Esophagus muscularis mucosa (tissue), 4 donors: ENCODE measurements at regions not wholly inside any gene's neighbourhood (a gene's known extent, or its start where the extent isn't known, plus 50 kb on each side); places are given as distances from the start of the nearest gene placed in this dataset.

Source experiments
- DNase-seq: peaks from one replicate; pipeline ENCODE4 v3.0.0-alpha.2; 2017; ENCODE audit errors: extremely low spot score
- H3K27ac ChIP-seq, 4 donors: fragments of 200-600 bp; sonication (generic); replicated peaks in 1 of 4; 1 replicate in 3 of 4; 2 replicates in 1 of 4; pipeline ENCODE4 v1.5.1; 2016 to 2019; ENCODE audit warnings: mild to moderate bottlenecking in 1 of 4
- H3K27me3 ChIP-seq, 4 donors: fragments of 200-600 bp; sonication (generic); one replicate each; pipeline versions ENCODE4 v1.5.1 to v1.6.0; 2016 to 2019
- H3K36me3 ChIP-seq, 4 donors: fragments of 200-600 bp; sonication (generic); one replicate each; pipeline ENCODE4 v1.5.1; 2016 to 2019
- H3K4me1 ChIP-seq, 4 donors: fragments of 200-600 bp; sonication (generic); one replicate each; pipeline ENCODE4 v1.5.1; 2016 to 2019
- H3K4me3 ChIP-seq, 4 donors: fragments of 200-600 bp; sonication (generic); 1 replicate in 2 of 4; 2 replicates in 2 of 4; pipeline ENCODE4 v1.5.1; 2016 to 2019; ENCODE audit warnings: mild to moderate bottlenecking in 4 of 4, moderate library complexity in 1 of 4
- H3K9me3 ChIP-seq, 4 donors: fragments of 200-600 bp; sonication (generic); 1 replicate in 3 of 4; 2 replicates in 1 of 4; pipeline ENCODE4 v1.5.1; 2016 to 2019
- EP300 ChIP-seq: sonication (generic); formaldehyde crosslinking; IDR thresholded peaks from one replicate; pipeline ENCODE4 v1.6.1; 2017; ENCODE audit warnings: antibody characterized with exemption
- POLR2A ChIP-seq: fragments of 450-650 bp; IDR thresholded peaks from one replicate; pipeline ENCODE4 v1.6.1; 2017; ENCODE audit warnings: antibody characterized with exemption, moderate library complexity, mild to moderate bottlenecking, low read depth
- POLR2AphosphoS5 ChIP-seq, 2 donors: sonication (generic); formaldehyde crosslinking; IDR thresholded peaks; one replicate each; pipeline ENCODE4 v1.6.1; 2017; ENCODE audit warnings: antibody characterized with exemption in 2 of 2
- WGBS: methylation state at CpG from one replicate; pipeline ENCODE4 v1.1.5; 2018; 5-methylcytosine and 5-hydroxymethylcytosine counted together
- intact Hi-C: fragments of 100-400 bp; cut with DNase I; formaldehyde crosslinking; loops from one replicate; pipeline ENCODE4 v1.15.1; 2023
- TF ChIP-seq, protein P1 (sequence below), 3 experiments: fragments of 200-600 bp in 2 of 3; fragments of 450-650 bp in 1 of 3; sonication (generic) in 2 of 3; IDR thresholded peaks; one replicate each; pipeline ENCODE4 v1.5.1; 2017 to 2019; ENCODE audit warnings: antibody characterized with exemption in 3 of 3, mild to moderate bottlenecking in 2 of 3, moderate library complexity in 1 of 3

DNA sequence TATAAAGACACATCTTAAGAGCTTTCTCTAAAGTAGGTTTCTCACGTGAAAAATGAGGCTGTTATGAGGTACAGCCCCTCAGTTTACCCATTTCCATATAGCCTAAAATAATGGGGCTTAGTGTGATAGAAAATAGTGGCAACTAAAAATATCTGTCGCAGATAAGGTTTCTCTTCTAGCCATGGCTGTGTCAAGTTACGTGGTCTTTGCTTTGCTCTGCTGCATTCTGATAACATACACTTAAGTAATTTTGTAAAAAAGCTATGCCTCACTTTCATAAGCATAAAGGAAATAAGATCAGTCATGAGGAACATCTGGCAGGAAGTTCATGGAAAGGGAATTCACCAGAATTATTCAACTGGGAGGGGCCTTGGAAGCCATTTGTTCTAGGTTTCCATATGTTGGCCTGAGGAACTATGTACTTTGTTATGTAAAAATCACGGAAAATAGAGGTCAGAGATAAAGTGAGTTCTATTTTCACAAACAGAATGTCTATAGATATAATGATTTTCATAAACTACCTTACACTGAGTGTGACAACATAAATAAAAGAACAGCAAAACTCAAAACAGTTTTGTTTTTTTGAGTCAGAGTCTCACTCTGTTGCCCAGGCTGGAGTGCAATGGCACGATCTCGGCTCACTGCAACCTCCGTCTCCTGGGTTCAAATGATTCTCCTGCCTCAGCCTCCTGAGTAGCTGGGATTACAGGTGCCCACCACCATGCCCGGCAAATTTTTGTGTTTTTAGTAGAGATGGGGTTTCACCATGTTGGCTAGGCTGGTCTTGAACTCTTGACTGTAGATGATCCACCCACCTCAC, 195.6 kb upstream of the KRR1 start:
- DNase-seq = no peak
- H3K36me3 ChIP-seq = no peaks in the 10 kb centered on the region
- intact Hi-C loops = no loop called here
- H3K9me3 ChIP-seq = no peaks in the 10 kb centered on the region
- WGBS = 75% methylated on average over 8 of the region's 8 CpGs
- TF ChIP-seq, protein P1, sequence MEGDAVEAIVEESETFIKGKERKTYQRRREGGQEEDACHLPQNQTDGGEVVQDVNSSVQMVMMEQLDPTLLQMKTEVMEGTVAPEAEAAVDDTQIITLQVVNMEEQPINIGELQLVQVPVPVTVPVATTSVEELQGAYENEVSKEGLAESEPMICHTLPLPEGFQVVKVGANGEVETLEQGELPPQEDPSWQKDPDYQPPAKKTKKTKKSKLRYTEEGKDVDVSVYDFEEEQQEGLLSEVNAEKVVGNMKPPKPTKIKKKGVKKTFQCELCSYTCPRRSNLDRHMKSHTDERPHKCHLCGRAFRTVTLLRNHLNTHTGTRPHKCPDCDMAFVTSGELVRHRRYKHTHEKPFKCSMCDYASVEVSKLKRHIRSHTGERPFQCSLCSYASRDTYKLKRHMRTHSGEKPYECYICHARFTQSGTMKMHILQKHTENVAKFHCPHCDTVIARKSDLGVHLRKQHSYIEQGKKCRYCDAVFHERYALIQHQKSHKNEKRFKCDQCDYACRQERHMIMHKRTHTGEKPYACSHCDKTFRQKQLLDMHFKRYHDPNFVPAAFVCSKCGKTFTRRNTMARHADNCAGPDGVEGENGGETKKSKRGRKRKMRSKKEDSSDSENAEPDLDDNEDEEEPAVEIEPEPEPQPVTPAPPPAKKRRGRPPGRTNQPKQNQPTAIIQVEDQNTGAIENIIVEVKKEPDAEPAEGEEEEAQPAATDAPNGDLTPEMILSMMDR (IDR thresholded peaks at IDR 0.05) = no peak
- no peak for TF ChIP-seq EP300
- TF ChIP-seq POLR2A = no peak
- no peak for TF ChIP-seq POLR2AphosphoS5 (IDR thresholded peaks at IDR 0.05)
- no peaks in the 10 kb centered on the region for H3K27me3 ChIP-seq
- no peak overlapping the region for H3K27ac ChIP-seq
- no peak overlapping the region for H3K4me3 ChIP-seq
- H3K4me1 ChIP-seq = peaks cover 17 to 22% (median 19%) of the 10 kb centered on the region in 4 donors

DNA sequence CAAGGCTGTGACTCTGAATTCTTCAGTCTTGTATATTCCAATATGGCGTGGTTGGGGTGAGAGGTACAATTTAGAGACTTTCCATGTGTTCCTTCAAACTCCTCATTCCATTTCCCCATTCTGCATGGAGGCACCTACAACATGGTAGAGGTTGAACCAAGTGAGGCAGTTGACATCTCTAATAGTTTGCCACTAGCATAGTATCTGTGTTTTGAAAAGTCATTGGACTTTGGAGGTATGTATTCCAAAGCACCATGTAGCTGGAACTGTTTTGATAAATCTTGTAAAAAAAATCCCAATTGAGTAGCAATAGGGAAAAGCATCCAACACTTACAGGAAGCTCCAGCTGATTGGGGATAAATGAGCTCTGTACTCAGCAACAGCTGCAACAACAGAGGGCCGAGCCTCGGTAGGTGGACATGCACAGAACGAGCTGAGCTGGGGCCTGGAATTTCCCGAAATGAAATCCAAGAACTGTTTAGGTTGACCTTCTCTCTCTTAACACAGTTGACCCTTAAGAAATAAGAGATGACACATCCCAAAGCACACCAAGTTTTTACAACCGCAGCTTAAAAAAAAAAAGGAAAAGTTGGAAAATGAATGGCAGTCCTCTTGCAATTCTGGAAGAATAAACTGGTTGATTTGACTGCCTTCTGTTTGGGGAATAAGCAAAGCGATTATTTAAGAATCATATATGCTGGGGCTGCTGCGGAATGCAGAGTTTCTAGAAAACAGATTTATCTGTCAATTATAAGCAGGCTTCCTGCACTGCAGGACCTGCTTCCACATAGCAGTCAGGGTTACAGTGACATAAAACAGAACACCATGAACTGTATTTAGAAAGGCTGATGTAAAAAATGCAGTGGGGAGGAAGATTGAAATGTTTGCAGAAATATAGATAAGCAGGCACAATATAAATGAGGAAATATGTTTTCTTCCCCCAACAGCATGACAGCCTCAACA, 194.6 kb upstream of the KRR1 start:
- Histone ChIP-seq H3K36me3 (no peaks in the 10 kb centered on the region), H3K9me3 (no peaks in the 10 kb centered on the region), H3K4me3 (no peak overlapping the region), H3K4me1 (peaks cover 15 to 19% (median 17%) of the 10 kb centered on the region in 4 donors), H3K27ac (peak overlapping the region in 2 of 4 donors; percentile 2 to 13), H3K27me3 (no peaks in the 10 kb centered on the region)
- 20% methylated on average over 8 of the region's 8 CpGs for WGBS
- no peak for DNase-seq
- intact Hi-C loops = no loop called here
- TF ChIP-seq POLR2AphosphoS5 (IDR thresholded peaks at IDR 0.05) (peak; percentile 12 to 38), EP300 (no peak)

DNA sequence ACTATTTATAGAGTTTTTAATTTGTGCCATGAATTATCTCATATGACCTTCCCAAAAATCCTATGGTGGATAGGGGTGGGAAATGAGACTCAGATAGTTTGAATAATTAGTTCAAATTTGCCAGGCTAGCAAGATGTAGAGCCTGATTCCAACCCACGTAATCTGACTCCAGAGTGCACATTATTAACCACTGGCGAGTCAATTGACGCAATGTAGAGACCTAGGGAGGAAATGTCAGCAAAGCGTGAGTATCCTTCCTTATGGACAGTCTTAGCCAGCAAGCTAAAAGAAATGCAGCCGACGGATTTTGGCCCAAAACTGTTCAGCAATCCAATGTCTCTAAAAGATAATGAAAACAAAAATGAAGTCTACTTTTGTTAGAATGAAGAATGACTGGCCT, 193.3 kb upstream of the KRR1 start:
- DNase-seq = no peak
- Histone ChIP-seq H3K4me3 (no peak overlapping the region), H3K4me1 (peaks cover 17 to 24% (median 22%) of the 10 kb centered on the region in 4 donors), H3K27me3 (no peaks in the 10 kb centered on the region), H3K9me3 (no peaks in the 10 kb centered on the region), H3K36me3 (no peaks in the 10 kb centered on the region), H3K27ac (no peak overlapping the region)
- intact Hi-C loops = no loop called here
- WGBS = 81% methylated on average over 6 of the region's 6 CpGs
- TF ChIP-seq POLR2A (no peak), POLR2AphosphoS5 (IDR thresholded peaks at IDR 0.05) (no peak)

DNA sequence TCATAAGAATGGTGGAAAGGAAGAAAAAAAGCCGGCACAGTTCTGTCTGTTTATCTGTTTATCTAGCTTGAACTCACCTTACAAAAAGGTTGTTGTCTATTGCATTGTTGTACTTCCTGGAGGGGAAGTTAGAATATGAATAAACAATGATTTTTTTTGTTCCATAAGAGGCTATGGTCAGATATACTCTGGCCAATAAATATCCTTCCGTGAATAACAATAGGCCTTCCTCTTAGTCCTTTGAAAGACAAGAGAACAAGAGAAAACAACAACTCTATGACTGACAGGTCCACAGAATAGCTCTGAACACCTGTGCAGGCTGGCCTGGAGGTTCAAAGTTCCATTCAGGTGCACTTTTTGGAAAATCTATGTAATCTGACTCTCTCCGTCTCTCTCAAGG, 192.8 kb upstream of the KRR1 start:
- intact Hi-C loops = no loop called here
- WGBS = 88% methylated on average over 3 of the region's 3 CpGs
- H3K27ac ChIP-seq = no peak overlapping the region

DNA sequence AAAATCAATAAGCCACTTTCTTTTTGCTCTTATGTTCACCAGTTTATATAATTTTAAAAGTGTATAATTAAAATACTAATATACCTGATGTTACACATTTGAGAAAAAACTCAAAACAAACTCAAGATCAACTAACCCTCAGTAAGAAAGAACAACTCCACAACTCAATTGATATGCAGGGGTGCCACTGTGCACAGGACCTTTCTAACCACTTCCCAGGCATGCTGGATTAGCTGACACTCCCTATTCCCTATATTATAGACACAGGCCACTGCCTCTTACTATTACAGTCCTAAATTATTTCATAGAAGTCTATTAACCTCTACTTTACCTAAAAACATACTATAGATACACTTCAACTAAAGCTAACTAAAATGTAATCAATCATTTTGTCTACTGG, 191.7 kb upstream of the KRR1 start:
- Histone ChIP-seq H3K27ac (no peak overlapping the region), H3K27me3 (no peaks in the 10 kb centered on the region), H3K36me3 (no peaks in the 10 kb centered on the region), H3K9me3 (no peaks in the 10 kb centered on the region), H3K4me1 (peaks cover 17 to 26% (median 22%) of the 10 kb centered on the region in 4 donors), H3K4me3 (no peak overlapping the region)
- TF ChIP-seq EP300 (no peak), POLR2A (no peak), POLR2AphosphoS5 (IDR thresholded peaks at IDR 0.05) (no peak)
- TF ChIP-seq, protein P1 (IDR thresholded peaks at IDR 0.05) = no peak
- intact Hi-C loops = no loop called here
- no peak for DNase-seq

More for the DNA sequence above, 192.8 kb upstream of the KRR1 start:
- TF ChIP-seq POLR2AphosphoS5 (IDR thresholded peaks at IDR 0.05) = no peak
- TF ChIP-seq POLR2A = no peak
- no peak for TF ChIP-seq EP300
- TF ChIP-seq, protein P1 (IDR thresholded peaks at IDR 0.05) = no peak
- no peak overlapping the region for H3K4me3 ChIP-seq
- H3K9me3 ChIP-seq = no peaks in the 10 kb centered on the region
- no peaks in the 10 kb centered on the region for H3K36me3 ChIP-seq
- DNase-seq = no peak
- no peaks in the 10 kb centered on the region for H3K27me3 ChIP-seq
- H3K4me1 ChIP-seq = peaks cover 17 to 26% (median 22%) of the 10 kb centered on the region in 4 donors
